CD4-positive, alpha-beta T cell (primary cell): ENCODE measurements at regions not wholly inside any gene's neighbourhood (a gene's known extent, or its start where the extent isn't known, plus 50 kb on each side); places are given as distances from the start of the nearest gene placed in this dataset.
"Not testable (repeated sequence)": the region's sequence is repeated elsewhere in the genome, so short reads cannot be mapped to it uniquely, and the experiment has no call there.

Experiments used
- ATAC-seq: fragments of 200-7000 bp; cut with Tn5 transposase; one replicate; pipeline ENCODE4 v1.10.0; 2022; ENCODE audit warnings: mild to moderate bottlenecking; ENCODE audit not compliant: poor library complexity
- CTCF ChIA-PET: fragments of 350-600 bp; sonication (Branson Sonifier 250); formaldehyde crosslinking; loops from one replicate; lab custom pipeline; 2021; ENCODE audit warnings: antibody characterized with exemption, inconsistent platforms; lab: Charles Lee
- POLR2A ChIA-PET: fragments of 350-600 bp; sonication (Branson Sonifier 250); formaldehyde crosslinking; loops from one replicate; lab custom pipeline; 2021; ENCODE audit warnings: antibody characterized with exemption, inconsistent platforms; lab: Charles Lee
- DNase-seq, 14 experiments: peaks; one replicate each; pipeline ENCODE4 v3.0.0-alpha.2; 2013 to 2020; ENCODE audit warnings: mixed read lengths in 2 of 14
- H3K27ac ChIP-seq, 2 donors: one replicate each; pipeline versions ENCODE4 v1.5.1 to v1.7.0; 2013; ENCODE audit warnings: low read length in 2 of 2, low read depth in 1 of 2, mild to moderate bottlenecking in 1 of 2
- H3K27me3 ChIP-seq, 2 experiments: 1 replicate in 1 of 2; 2 replicates in 1 of 2; pipeline versions ENCODE4 v1.6.1 to v1.7.0; 2013; ENCODE audit warnings: low read length in 2 of 2, control low read depth in 1 of 2, mild to moderate bottlenecking in 1 of 2, moderate library complexity in 1 of 2; ENCODE audit not compliant: insufficient read depth in 2 of 2, control insufficient read depth in 1 of 2
- H3K36me3 ChIP-seq: one replicate; pipeline ENCODE4 v1.6.1; 2013; ENCODE audit warnings: low read length, control low read depth; ENCODE audit not compliant: insufficient read depth
- H3K4me1 ChIP-seq: one replicate; pipeline ENCODE4 v1.6.1; 2013; ENCODE audit warnings: low read length, control low read depth; ENCODE audit not compliant: insufficient read depth
- H3K4me3 ChIP-seq: one replicate; pipeline ENCODE4 v1.5.1; 2013; ENCODE audit warnings: mild to moderate bottlenecking, low read length, moderate library complexity
- H3K9me3 ChIP-seq, 2 experiments: 1 replicate in 1 of 2; 2 replicates in 1 of 2; pipeline versions ENCODE4 v1.6.1 to v1.7.0; 2013; ENCODE audit warnings: low read length in 2 of 2, mild to moderate bottlenecking in 2 of 2, control low read depth in 1 of 2, moderate library complexity in 1 of 2; ENCODE audit not compliant: control insufficient read depth in 1 of 2, insufficient read depth in 1 of 2
- H3K27ac Mint-ChIP-seq: one replicate; pipeline ENCODE4 v1.8.0; 2020; ENCODE audit warnings: mixed read lengths
- H3K27me3 Mint-ChIP-seq: one replicate; pipeline ENCODE4 v1.8.0; 2021; ENCODE audit warnings: mixed read lengths
- H3K36me3 Mint-ChIP-seq: one replicate; pipeline ENCODE4 v1.8.0; 2021; ENCODE audit warnings: low read depth, mixed read lengths
- H3K4me1 Mint-ChIP-seq: one replicate; pipeline ENCODE4 v1.8.0; 2021; ENCODE audit warnings: low read depth, mixed read lengths
- H3K4me3 Mint-ChIP-seq: one replicate; pipeline ENCODE4 v1.8.0; 2020; ENCODE audit warnings: mild to moderate bottlenecking, mixed read lengths
- H3K9me3 Mint-ChIP-seq: one replicate; pipeline ENCODE4 v1.8.0; 2020; ENCODE audit warnings: mixed read lengths
- intact Hi-C, 2 experiments: fragments of 100-400 bp; cut with DNase I in 1 of 2; cut with micrococcal nuclease in 1 of 2; formaldehyde crosslinking; loops; one replicate each; pipeline versions ENCODE4 v1.15.1 to v1.9.0; 2023 to 2025; cut with DNase I, micrococcal nuclease
- TF ChIP-seq, protein P1 (sequence below): fragments of 200-600 bp; IDR thresholded peaks from one replicate; pipeline ENCODE4 v1.8.0; 2022; ENCODE audit warnings: antibody characterized with exemption, mild to moderate bottlenecking

DNA sequence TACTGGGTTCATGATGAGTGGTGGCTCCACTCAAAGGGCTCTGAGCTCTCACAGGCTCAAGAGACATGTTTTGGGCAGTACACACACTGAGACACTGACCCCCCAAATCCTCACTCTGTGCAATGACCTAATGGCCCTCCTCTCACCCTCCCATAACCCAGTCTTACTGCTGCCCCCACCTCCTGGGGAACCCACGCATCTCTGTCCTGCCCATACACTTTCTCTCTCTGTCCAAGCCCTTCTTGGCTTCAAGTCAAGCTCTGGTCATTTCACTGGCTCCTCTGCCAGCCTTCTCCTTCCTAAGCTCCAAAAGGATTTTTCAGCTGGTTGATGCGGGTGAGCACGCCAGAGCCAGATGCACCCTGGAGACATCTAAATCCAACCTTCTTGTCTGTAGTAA, 187.9 kb upstream of the TSHZ3 start:
- no peak overlapping the region for H3K27ac ChIP-seq
- ATAC-seq: no peak
- Mint-ChIP-seq H3K4me3 (no peak overlapping the region), H3K27me3 (peaks cover 8% of the 10 kb centered on the region), H3K36me3 (no peaks in the 10 kb centered on the region), H3K4me1 (no peaks in the 10 kb centered on the region), H3K9me3 (peaks cover 2% of the 10 kb centered on the region), H3K27ac (no peak overlapping the region)
- TF ChIP-seq, protein P1, sequence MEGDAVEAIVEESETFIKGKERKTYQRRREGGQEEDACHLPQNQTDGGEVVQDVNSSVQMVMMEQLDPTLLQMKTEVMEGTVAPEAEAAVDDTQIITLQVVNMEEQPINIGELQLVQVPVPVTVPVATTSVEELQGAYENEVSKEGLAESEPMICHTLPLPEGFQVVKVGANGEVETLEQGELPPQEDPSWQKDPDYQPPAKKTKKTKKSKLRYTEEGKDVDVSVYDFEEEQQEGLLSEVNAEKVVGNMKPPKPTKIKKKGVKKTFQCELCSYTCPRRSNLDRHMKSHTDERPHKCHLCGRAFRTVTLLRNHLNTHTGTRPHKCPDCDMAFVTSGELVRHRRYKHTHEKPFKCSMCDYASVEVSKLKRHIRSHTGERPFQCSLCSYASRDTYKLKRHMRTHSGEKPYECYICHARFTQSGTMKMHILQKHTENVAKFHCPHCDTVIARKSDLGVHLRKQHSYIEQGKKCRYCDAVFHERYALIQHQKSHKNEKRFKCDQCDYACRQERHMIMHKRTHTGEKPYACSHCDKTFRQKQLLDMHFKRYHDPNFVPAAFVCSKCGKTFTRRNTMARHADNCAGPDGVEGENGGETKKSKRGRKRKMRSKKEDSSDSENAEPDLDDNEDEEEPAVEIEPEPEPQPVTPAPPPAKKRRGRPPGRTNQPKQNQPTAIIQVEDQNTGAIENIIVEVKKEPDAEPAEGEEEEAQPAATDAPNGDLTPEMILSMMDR: no peak
- peaks cover 0 to 17% of the 10 kb centered on the region in 2 experiments for H3K9me3 ChIP-seq
- no peak for DNase-seq
- no peaks in the 10 kb centered on the region for H3K36me3 ChIP-seq
- H3K4me1 ChIP-seq: no peaks in the 10 kb centered on the region
- intact Hi-C loops: no loop called here
- ChIA-PET POLR2A (no interaction called here), CTCF (no interaction called here)
- no peaks in the 10 kb centered on the region for H3K27me3 ChIP-seq
- H3K4me3 ChIP-seq: no peak overlapping the region

DNA sequence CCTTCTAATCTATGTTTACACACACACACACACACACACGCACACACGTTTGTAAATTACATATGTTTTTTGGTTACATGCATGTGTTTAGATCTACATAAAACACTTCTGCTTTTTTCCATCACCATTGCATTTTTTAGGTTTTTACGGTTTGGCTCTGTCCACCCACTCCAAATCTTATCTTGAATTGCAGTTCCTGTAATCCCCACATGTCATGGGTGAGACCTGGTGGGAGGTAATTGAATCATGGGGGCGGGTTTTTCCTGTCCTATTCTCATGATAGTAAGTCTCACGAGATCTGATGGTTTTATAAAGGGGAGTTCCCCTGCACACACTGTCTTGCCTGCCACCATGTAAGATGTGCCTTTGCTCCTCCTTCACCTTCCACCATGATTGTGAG, 188.7 kb upstream of the TSHZ3 start:
- H3K4me3 ChIP-seq, H3K27ac Mint-ChIP-seq, H3K9me3 Mint-ChIP-seq, H3K36me3 ChIP-seq, H3K27me3 Mint-ChIP-seq, H3K27me3 ChIP-seq, DNase-seq, POLR2A ChIA-PET, ATAC-seq, H3K4me3 Mint-ChIP-seq, intact Hi-C loops, H3K4me1 Mint-ChIP-seq, H3K27ac ChIP-seq, H3K4me1 ChIP-seq, CTCF ChIA-PET, H3K36me3 Mint-ChIP-seq: not testable (repeated sequence)
- H3K9me3 ChIP-seq: peaks cover 0 to 17% of the 10 kb centered on the region in 2 experiments

DNA sequence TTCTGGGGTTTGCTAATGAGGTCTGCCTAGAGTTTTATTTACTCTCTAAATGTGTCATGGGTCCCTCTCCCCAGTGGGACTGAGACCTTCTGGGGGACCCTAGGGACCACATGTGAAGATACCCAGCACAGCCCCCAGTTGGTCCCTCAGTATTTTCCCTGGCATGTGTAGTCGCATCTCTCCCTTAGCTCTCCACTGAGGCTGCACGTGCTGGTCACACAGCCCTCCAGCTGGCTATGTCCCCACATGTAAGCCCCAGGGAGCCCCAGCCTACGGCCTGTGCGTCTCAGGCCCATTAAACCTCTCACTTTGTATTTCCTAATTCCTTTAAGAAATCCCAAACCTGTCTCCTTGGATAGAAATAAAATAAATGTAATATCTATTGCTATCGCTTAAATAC, 189.6 kb upstream of the TSHZ3 start:
- intact Hi-C loops: no loop called here
- Histone ChIP-seq H3K36me3 (no peaks in the 10 kb centered on the region), H3K4me3 (no peak overlapping the region), H3K27ac (no peak overlapping the region), H3K9me3 (peaks cover 0 to 20% of the 10 kb centered on the region in 2 experiments), H3K27me3 (no peaks in the 10 kb centered on the region), H3K4me1 (no peaks in the 10 kb centered on the region)
- CTCF ChIA-PET: no interaction called here
- POLR2A ChIA-PET: no interaction called here
- no peaks in the 10 kb centered on the region for H3K4me1 Mint-ChIP-seq
- no peak overlapping the region for H3K27ac Mint-ChIP-seq
- H3K27me3 Mint-ChIP-seq: peaks cover 9% of the 10 kb centered on the region
- H3K36me3 Mint-ChIP-seq: no peaks in the 10 kb centered on the region
- peaks cover 2% of the 10 kb centered on the region for H3K9me3 Mint-ChIP-seq
- ATAC-seq: no peak
- TF ChIP-seq, protein P1: no peak
- no peak overlapping the region for H3K4me3 Mint-ChIP-seq
- DNase-seq: no peak

DNA sequence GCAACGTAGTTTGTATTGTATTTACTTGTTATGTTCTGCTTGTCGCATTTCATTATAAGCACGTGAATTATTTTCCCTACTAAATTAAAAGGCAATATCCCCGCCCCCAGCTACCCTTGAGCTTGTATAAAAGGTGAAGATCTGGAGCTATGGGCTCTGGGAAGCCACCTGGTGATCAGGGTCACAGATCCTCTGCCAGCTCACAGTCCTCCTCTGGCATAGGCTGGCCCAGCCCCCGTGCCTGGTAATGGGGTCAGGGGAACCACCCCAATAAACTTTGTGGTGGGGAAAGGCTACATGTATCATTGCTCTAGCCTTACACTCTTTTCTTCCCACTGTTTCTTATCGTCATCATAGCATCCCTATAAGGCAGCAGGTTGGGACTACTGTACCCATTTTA, 190.2 kb upstream of the TSHZ3 start:
- TF ChIP-seq, protein P1: no peak
- no peak overlapping the region for H3K27ac Mint-ChIP-seq
- peaks cover 2% of the 10 kb centered on the region for H3K9me3 Mint-ChIP-seq
- DNase-seq: no peak
- Histone ChIP-seq H3K27me3 (no peaks in the 10 kb centered on the region), H3K27ac (no peak overlapping the region), H3K4me1 (no peaks in the 10 kb centered on the region), H3K9me3 (peaks cover 0 to 20% of the 10 kb centered on the region in 2 experiments), H3K4me3 (no peak overlapping the region), H3K36me3 (no peaks in the 10 kb centered on the region)
- H3K4me3 Mint-ChIP-seq: no peak overlapping the region
- POLR2A ChIA-PET: no interaction called here
- ATAC-seq: no peak
- CTCF ChIA-PET: no interaction called here
- H3K27me3 Mint-ChIP-seq: peaks cover 9% of the 10 kb centered on the region
- H3K36me3 Mint-ChIP-seq: no peaks in the 10 kb centered on the region
- H3K4me1 Mint-ChIP-seq: no peaks in the 10 kb centered on the region
- intact Hi-C loops: no loop called here
